Fibroblast of the aortic adventitia (primary cell): ENCODE measurements at regions not wholly inside any gene's neighbourhood (a gene's known extent, or its start where the extent isn't known, plus 50 kb on each side); places are given as distances from the start of the nearest gene placed in this dataset.

Source experiments
- DNase-seq: peaks from one replicate; pipeline ENCODE4 v3.0.0-alpha.2; 2010; ENCODE audit warnings: low read depth
- H3K4me3 ChIP-seq: 2 replicates; pipeline ENCODE4 v1.5.1; 2011; ENCODE audit warnings: low read depth, mild to moderate bottlenecking, control low read depth, low read length, moderate library complexity
- TF ChIP-seq, protein P1 (sequence below): IDR thresholded peaks from 2 replicates; pipeline ENCODE4 v1.5.1; 2011; ENCODE audit warnings: mild to moderate bottlenecking, low read length, control low read depth, inconsistent platforms; ENCODE audit not compliant: insufficient read depth

DNA sequence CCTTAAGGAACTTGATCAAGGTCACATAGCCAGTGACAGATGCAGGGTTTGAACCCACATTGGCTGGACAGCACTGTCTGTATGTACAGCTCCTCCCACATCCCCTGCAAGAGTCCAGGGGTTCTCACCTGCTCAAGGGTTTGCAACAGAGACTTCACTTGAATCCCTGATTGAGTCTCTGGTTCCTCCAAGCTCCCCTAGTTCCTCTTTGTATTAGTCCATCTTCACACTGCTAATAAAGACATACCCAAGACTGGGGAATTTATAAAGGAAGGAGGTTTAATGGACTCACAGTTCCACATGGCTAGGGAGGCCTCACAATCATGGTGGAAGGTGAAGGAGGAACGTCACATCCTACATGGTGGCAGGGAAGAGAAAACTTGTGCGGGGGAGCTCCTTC is 72.8 kb upstream of the CLDN10 start:
- TF ChIP-seq, protein P1, sequence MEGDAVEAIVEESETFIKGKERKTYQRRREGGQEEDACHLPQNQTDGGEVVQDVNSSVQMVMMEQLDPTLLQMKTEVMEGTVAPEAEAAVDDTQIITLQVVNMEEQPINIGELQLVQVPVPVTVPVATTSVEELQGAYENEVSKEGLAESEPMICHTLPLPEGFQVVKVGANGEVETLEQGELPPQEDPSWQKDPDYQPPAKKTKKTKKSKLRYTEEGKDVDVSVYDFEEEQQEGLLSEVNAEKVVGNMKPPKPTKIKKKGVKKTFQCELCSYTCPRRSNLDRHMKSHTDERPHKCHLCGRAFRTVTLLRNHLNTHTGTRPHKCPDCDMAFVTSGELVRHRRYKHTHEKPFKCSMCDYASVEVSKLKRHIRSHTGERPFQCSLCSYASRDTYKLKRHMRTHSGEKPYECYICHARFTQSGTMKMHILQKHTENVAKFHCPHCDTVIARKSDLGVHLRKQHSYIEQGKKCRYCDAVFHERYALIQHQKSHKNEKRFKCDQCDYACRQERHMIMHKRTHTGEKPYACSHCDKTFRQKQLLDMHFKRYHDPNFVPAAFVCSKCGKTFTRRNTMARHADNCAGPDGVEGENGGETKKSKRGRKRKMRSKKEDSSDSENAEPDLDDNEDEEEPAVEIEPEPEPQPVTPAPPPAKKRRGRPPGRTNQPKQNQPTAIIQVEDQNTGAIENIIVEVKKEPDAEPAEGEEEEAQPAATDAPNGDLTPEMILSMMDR, result no peak
- no peak for DNase-seq
- no peak overlapping the region for H3K4me3 ChIP-seq

DNA sequence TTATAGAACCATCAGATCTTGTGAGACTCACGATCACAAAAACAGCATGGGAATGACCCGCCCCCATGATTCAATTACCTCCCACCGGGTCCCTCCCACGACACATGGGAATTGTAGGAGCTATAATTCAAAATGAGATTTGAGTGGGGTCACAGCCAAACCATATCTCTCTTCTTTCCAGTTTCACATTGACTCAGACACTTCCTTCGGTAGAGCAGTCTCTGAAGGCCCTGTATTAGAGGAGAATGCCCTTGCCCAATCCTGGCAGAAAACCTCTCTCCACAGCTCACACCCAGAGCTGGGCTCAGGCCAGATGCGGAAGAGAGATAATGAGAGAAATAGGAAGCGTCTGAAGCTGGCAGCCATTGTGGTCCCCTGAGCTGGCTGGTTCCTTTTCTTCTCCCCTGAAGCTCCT is 72.4 kb upstream of the CLDN10 start:
- H3K4me3 ChIP-seq, result no peak overlapping the region
- TF ChIP-seq, protein P1, result no peak
- DNase-seq, result peak; percentile 54

DNA sequence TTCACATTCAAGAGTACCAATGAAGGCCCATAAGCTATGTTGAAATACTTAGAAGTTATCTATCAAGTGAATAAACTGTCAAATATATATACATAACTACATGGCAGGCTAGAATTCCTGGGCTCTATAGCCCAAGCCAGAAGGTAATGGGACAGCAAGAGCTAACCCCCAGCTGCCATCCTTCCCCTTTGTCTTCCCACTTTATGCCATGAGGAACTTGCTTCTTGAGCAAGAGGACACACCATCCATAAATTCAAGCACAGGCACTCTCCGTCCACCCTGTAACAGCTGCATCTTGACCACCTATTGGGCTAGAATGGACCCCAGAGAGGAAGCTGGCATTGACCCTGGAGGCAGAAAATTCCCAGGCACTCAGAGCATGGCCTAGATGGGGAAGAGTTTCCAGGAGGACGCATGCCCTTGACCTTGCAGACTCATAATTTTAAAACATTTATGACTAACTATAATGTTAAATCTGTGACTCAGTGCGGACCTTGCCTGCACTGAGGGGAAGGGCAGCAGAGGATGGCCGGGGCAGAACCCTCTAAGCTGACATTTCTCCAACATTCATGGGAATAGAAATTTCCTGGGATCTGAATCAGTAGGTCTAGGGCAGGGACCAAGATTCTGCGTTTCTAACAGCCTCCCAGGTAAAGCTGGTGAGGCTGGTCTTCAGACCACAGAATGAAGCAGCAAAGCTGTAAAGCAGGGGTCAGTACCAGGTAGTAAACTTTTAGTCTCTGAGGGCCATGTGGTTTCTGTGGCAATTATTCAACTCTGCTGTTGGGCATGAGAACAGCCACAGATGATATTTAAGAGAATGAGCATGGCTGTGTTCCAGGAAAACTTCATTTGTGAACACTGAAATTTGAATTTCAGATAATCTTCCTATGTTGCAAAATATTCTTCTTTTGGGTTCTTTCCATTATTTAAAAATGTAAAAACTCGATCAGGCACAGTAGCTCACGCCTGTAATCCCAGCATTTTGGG is 71.4 kb upstream of the CLDN10 start:
- no peak overlapping the region for H3K4me3 ChIP-seq
- peak; percentile 54 for DNase-seq
- TF ChIP-seq, protein P1, result no peak

DNA sequence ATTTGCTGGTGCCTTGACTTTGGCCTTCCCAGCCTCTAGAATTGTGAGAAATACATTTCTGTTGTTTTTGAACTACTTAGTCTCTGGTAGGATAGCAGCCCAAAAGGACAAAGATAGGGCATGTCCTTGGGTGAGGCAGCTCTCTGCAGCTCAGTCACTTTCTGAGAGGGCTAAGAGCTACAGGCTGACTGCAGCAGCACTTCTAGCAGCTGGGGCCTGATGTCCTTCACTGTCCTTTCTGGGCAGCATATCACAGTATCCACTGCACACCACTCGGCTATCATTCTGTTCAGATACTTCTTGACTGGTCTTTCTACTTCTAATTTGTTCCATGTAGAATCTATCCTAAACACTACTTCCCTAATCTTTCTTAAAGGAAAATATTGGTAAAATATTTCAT is 68.5 kb upstream of the CLDN10 start:
- H3K4me3 ChIP-seq, result no peak overlapping the region
- TF ChIP-seq, protein P1, result no peak
- no peak for DNase-seq

DNA sequence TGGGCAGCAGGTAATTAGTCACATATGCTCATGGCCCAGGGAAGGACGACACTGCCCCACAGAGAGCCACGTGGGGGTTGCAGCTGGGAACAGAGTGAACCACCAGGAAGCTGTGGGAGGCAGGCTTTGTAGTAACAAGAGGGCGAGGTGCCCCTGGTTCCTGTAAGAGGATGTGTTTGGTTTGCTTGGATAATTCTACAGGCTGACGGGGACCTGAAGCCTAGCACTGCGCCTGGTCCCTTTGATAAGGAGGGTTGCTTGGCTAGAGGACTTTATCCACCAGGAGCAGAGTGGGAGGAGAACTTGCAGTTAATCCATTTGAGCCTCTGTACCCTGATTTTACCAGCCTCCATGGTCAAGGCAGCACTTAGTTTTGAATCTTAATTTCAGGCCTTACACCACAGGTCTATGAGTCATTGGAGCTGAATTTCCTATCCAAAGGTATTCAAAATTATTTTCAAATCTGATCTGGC is 67.4 kb upstream of the CLDN10 start:
- DNase-seq, result no peak
- no peak overlapping the region for H3K4me3 ChIP-seq
- TF ChIP-seq, protein P1, result no peak

DNA sequence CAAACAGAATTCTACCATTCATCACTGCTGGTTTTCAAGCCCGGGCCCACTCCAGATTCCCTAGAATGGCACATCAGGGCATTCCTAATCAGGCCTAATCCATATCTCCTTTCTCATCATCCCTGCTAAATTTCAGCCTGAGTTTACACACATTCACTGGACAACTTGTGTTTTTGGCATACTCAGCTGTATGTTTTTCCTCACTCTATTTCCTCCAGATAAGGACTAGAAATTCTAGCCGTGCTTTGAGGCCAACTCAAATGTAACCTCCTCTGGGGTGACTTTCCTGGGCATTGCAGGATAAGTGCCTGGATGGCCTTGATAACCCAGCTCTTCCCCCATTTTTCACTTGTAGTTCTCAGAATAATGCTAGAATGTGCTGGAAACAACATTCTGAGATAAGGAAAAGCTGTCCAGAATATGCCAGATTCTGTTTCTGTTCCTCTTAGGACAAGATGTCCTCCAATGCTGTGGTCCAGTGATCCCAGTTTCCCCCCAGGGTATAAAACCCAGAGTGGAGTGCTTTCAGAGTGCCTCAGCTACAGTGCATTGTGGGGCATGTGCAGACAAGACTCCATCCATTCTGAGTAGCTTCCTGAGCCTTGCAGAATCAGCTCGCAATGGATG is 66.9 kb upstream of the CLDN10 start:
- peak; percentile 77 for DNase-seq
- TF ChIP-seq, protein P1, result no peak

More for the DNA sequence above, 66.9 kb upstream of the CLDN10 start:
- no peak overlapping the region for H3K4me3 ChIP-seq
